ENCODE measurements at regions not wholly inside any gene's neighbourhood (a gene's known extent, or its start where the extent isn't known, plus 50 kb on each side); places are given as distances from the start of the nearest gene placed in this dataset.
"Not testable (repeated sequence)": the region's sequence is repeated elsewhere in the genome, so short reads cannot be mapped to it uniquely, and the experiment has no call there.

DNA sequence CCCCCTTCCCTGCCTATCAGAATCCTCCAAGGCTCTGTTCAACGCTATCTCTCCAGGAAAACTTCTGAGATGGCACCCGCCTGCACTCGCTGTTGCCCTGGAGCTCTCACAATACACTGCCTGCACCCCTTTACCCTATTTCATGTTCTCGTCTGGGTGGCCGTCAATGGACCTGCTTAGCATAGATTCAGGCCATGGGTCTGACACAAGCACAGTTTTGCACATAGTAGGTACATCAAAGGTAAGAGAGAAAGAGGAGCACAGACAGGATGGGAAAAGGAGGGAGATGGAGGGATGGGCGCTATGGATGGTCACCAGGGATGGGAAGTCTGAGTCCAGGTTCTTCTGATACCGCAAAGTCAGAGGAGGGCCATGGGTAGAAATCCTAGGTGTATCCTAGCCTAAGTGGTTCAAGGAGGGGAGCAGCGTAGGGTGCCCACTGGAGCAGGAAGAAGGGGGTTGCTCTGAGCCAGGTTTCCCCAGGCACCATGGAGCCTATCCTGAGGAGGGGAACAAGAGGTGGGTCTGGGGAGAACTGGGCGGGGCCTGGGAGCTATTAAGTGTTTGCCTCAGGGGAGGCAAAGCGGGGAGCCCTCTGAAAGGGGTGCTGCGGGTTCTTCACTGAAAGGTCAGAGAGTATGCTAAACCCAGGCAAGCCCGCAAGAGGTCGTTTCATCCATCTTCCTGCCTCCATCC lies 89.3 kb downstream of the MRPL14 start:
- Histone ChIP-seq H3K4me3 (no peak overlapping the region), H3K27me3 (ENCODE audit: insufficient read depth in 3 of 3, low read length in 2 of 3) (no peaks in the 10 kb centered on the region), H3K27ac (no peak overlapping the region), H3K4me1 (peaks cover 9% of the 10 kb centered on the region), H3K36me3 (ENCODE audit: insufficient read depth in 1 of 2, low read depth in 1 of 2) (no peaks in the 10 kb centered on the region), H3K9me3 (no peaks in the 10 kb centered on the region)
- no peak for DNase-seq
- WGBS, 3 donors: 94 to 95% (median 95%) methylated on average over 13 of the region's 13 CpGs
- ATAC-seq: no peak
- TF ChIP-seq, protein P1, sequence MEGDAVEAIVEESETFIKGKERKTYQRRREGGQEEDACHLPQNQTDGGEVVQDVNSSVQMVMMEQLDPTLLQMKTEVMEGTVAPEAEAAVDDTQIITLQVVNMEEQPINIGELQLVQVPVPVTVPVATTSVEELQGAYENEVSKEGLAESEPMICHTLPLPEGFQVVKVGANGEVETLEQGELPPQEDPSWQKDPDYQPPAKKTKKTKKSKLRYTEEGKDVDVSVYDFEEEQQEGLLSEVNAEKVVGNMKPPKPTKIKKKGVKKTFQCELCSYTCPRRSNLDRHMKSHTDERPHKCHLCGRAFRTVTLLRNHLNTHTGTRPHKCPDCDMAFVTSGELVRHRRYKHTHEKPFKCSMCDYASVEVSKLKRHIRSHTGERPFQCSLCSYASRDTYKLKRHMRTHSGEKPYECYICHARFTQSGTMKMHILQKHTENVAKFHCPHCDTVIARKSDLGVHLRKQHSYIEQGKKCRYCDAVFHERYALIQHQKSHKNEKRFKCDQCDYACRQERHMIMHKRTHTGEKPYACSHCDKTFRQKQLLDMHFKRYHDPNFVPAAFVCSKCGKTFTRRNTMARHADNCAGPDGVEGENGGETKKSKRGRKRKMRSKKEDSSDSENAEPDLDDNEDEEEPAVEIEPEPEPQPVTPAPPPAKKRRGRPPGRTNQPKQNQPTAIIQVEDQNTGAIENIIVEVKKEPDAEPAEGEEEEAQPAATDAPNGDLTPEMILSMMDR (IDR thresholded peaks at IDR 0.05): no peak
- intact Hi-C loops (cut with DNase I): no loop called here

DNA sequence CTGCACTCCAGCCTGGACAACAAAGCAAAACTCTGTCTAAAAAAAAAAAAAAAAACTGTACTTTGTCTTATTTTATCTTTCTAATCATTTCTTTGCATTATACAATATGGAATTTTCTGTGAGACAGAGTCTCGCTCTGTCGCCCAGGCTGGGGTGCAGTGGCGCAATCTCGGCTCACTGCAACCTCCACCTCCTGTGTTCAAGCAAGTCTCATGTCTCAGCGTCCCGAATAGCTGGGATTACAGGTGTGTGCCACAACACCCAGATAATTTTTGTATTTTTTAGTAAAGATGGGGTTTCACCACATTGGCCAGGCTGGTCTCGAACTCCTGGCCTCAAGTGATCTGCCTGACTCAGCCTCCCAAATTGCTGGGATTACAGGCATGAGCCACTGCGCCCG lies 90.0 kb downstream of the MRPL14 start:
- H3K4me3 ChIP-seq; H3K4me1 ChIP-seq; DNase-seq; H3K27me3 ChIP-seq (ENCODE audit: insufficient read depth in 3 of 3, low read length in 2 of 3); intact Hi-C loops (cut with DNase I); H3K9me3 ChIP-seq; H3K27ac ChIP-seq; ATAC-seq; H3K36me3 ChIP-seq (ENCODE audit: insufficient read depth in 1 of 2, low read depth in 1 of 2): not testable (repeated sequence)
- 95 to 98% (median 96%) methylated on average over 9 of the region's 9 CpGs for WGBS, 3 donors

DNA sequence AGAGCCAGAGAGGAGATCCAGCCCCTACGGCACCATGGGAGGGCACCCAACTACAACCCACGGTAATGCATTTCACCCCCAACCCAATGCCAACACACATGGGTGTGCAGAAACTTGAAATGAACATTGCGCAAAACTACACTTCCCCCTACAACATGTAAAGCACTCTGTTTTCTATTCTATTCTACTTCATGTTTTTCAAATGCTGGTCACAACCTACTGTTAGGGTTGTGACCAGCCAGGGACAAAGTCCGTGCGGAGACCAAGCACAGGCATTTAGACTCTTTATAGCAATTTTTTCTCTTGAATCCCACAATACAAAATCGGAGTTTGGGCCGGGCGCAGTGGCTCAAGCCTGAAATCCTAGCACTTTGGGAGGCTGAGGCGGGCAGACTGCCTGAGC lies 90.6 kb downstream of the MRPL14 start:
- intact Hi-C loops (cut with DNase I): no loop called here
- no peaks in the 10 kb centered on the region for H3K9me3 ChIP-seq
- no peak overlapping the region for H3K27ac ChIP-seq
- no peak overlapping the region for H3K4me3 ChIP-seq
- DNase-seq: no peak
- WGBS, 3 donors: 91 to 96% (median 92%) methylated on average over 9 of the region's 9 CpGs
- peaks cover 5% of the 10 kb centered on the region for H3K4me1 ChIP-seq
- TF ChIP-seq, protein P1 (IDR thresholded peaks at IDR 0.05): no peak
- ATAC-seq: no peak
- no peaks in the 10 kb centered on the region for H3K36me3 ChIP-seq (ENCODE audit: insufficient read depth in 1 of 2, low read depth in 1 of 2)
- no peaks in the 10 kb centered on the region for H3K27me3 ChIP-seq (ENCODE audit: insufficient read depth in 3 of 3, low read length in 2 of 3)

DNA sequence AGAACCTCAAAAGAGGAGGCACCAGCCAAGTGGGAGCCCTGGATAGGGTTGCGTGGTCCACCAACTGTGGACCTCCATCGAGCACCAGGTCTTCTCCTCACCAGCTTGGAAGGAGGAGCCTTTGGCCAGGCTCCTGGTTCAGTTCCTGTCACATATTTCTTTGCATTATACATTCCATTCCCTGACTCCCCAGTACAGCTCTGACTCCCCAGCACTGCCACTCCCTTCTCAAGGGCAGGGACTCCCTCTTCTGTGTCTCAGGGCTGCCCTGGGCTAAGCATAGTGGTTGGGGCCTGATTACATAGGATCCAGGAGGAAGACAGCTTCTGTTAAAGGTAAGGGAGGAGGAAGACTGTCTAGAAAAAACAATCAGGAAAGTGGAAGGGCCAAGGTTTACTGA lies 91.1 kb downstream of the MRPL14 start:
- no peak for ATAC-seq
- H3K27ac ChIP-seq: no peak overlapping the region
- intact Hi-C loops (cut with DNase I): no loop called here
- no peak overlapping the region for H3K4me3 ChIP-seq
- H3K9me3 ChIP-seq: no peaks in the 10 kb centered on the region
- no peaks in the 10 kb centered on the region for H3K27me3 ChIP-seq (ENCODE audit: insufficient read depth in 3 of 3, low read length in 2 of 3)
- DNase-seq: no peak
- 83 to 91% (median 84%) methylated on average over 2 of the region's 2 CpGs for WGBS, 3 donors
- TF ChIP-seq, protein P1 (IDR thresholded peaks at IDR 0.05): no peak
- H3K4me1 ChIP-seq: peaks cover under 1% of the 10 kb centered on the region
- H3K36me3 ChIP-seq (ENCODE audit: insufficient read depth in 1 of 2, low read depth in 1 of 2): no peaks in the 10 kb centered on the region

DNA sequence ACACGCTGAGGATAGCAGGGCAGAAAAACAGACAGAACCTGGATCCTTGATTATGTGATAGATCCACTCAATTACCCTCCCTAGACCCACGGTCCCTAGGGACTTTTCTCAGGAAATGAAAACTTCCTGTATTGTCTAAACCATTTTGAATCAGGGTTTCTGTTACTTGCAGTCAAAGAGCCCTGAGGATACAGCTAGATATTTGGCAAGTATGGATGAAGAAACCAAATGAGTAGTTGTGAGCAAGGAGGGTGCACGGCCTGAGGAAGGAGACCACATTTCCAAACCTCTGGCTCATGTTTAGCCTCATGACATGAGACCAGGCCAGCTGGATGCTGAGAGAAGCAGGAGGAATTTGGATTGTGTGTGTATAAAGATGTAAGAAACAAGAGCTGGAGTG lies 91.6 kb downstream of the MRPL14 start:
- Histone ChIP-seq H3K4me3 (no peak overlapping the region), H3K36me3 (ENCODE audit: insufficient read depth in 1 of 2, low read depth in 1 of 2) (no peaks in the 10 kb centered on the region), H3K4me1 (no peaks in the 10 kb centered on the region), H3K27me3 (ENCODE audit: insufficient read depth in 3 of 3, low read length in 2 of 3) (no peaks in the 10 kb centered on the region), H3K27ac (no peak overlapping the region), H3K9me3 (no peaks in the 10 kb centered on the region)
- TF ChIP-seq, protein P1 (IDR thresholded peaks at IDR 0.05): no peak
- no peak for DNase-seq
- WGBS, 3 donors: 68 to 76% (median 72%) methylated on average over 3 of the region's 3 CpGs
- intact Hi-C loops (cut with DNase I): no loop called here
- ATAC-seq: peak in 1 of 4 donors; percentile 35
